Mucosa of descending colon (tissue), 3 donors: ENCODE measurements at regions not wholly inside any gene's neighbourhood (a gene's known extent, or its start where the extent isn't known, plus 50 kb on each side); places are given as distances from the start of the nearest gene placed in this dataset.

ENCODE experiments used
- ATAC-seq: fragments of 200-7000 bp; cut with Tn5 transposase; one replicate; pipeline ENCODE4 v1.9.1; 2020; ENCODE audit warnings: mild to moderate bottlenecking, moderate library complexity
- DNase-seq, 3 donors: peaks; one replicate each; pipeline ENCODE4 v3.0.0-alpha.2; 2020
- H3K36me3 ChIP-seq: fragments of 200-600 bp; one replicate; pipeline ENCODE4 v1.8.0; 2021; ENCODE audit warnings: low read depth, mild to moderate bottlenecking
- H3K4me1 ChIP-seq: fragments of 200-600 bp; one replicate; pipeline ENCODE4 v1.8.0; 2021; ENCODE audit warnings: low read depth, mild to moderate bottlenecking
- H3K4me3 ChIP-seq: fragments of 200-600 bp; one replicate; pipeline ENCODE4 v1.8.0; 2021; ENCODE audit warnings: mild to moderate bottlenecking
- H3K9me3 ChIP-seq: fragments of 200-600 bp; one replicate; pipeline ENCODE4 v1.8.0; 2021; ENCODE audit warnings: mild to moderate bottlenecking
- intact Hi-C, 2 donors: fragments of 100-400 bp; cut with DNase I in 1 of 2; cut with micrococcal nuclease in 1 of 2; formaldehyde crosslinking; loops; one replicate each; pipeline versions ENCODE4 v1.11.0 to v1.11.1; 2022; cut with DNase I, micrococcal nuclease
- TF ChIP-seq, protein P1 (sequence below): fragments of 200-600 bp; IDR thresholded peaks from one replicate; pipeline ENCODE4 v1.8.0; 2022; ENCODE audit warnings: antibody characterized with exemption, mild to moderate bottlenecking
- donor health status: DM: no; HTN: no; CAD: no; lungs with moderate emphysema.
- donor health status: DM: no; HTN: no; CAD: no.
- donor health status: DM: no; HTN: yes; CAD: no.

DNA sequence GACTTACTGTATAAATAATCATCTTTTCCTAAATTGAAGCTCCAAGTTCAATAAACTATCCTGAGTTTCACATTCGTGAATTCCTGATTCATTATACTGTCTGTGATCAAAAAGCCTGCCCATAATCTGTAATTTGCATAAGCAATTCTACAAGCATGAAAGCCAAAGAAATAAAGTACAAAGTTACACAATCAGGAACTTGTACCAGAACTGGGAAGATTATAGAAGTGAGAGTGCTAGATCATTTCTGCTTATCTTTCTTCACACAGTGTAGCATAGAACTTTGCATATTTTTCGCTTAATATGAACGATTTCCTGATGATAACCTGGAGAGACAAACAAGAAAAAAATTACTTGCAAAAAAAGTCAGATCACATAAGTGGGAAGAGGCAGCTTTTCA, 308.2 kb downstream of the C12orf50 start:
- H3K4me1 ChIP-seq, result no peaks in the 10 kb centered on the region
- no peak overlapping the region for H3K4me3 ChIP-seq
- no peak for DNase-seq
- TF ChIP-seq, protein P1, sequence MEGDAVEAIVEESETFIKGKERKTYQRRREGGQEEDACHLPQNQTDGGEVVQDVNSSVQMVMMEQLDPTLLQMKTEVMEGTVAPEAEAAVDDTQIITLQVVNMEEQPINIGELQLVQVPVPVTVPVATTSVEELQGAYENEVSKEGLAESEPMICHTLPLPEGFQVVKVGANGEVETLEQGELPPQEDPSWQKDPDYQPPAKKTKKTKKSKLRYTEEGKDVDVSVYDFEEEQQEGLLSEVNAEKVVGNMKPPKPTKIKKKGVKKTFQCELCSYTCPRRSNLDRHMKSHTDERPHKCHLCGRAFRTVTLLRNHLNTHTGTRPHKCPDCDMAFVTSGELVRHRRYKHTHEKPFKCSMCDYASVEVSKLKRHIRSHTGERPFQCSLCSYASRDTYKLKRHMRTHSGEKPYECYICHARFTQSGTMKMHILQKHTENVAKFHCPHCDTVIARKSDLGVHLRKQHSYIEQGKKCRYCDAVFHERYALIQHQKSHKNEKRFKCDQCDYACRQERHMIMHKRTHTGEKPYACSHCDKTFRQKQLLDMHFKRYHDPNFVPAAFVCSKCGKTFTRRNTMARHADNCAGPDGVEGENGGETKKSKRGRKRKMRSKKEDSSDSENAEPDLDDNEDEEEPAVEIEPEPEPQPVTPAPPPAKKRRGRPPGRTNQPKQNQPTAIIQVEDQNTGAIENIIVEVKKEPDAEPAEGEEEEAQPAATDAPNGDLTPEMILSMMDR, result no peak
- ATAC-seq, result no peak
- H3K36me3 ChIP-seq, result no peaks in the 10 kb centered on the region
- H3K9me3 ChIP-seq, result no peaks in the 10 kb centered on the region
- intact Hi-C loops, result no loop called here

DNA sequence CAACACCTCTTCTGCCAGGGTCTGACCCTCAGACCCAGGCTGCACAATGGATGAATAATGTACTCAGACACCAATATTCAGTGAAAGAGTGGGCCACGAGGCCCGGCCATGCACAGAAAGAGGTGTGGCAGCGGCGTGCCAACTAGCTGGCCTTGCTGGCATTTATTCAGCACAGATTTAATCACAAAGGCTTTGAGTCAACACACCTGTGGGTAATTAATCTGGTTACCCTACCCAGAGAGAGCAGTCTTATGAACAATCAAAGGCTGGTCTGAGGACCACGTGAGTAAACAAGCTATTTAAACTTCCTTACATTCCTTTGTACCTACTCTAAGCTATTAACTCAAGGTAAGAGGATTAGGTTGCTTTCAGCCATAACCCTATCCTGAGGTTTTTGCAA, 324.8 kb downstream of the C12orf50 start:
- no peak for ATAC-seq
- Histone ChIP-seq H3K4me1 (no peaks in the 10 kb centered on the region), H3K4me3 (no peak overlapping the region), H3K36me3 (no peaks in the 10 kb centered on the region), H3K9me3 (no peaks in the 10 kb centered on the region)
- intact Hi-C loops, result no loop called here
- DNase-seq, result no peak
- TF ChIP-seq, protein P1, result no peak

DNA sequence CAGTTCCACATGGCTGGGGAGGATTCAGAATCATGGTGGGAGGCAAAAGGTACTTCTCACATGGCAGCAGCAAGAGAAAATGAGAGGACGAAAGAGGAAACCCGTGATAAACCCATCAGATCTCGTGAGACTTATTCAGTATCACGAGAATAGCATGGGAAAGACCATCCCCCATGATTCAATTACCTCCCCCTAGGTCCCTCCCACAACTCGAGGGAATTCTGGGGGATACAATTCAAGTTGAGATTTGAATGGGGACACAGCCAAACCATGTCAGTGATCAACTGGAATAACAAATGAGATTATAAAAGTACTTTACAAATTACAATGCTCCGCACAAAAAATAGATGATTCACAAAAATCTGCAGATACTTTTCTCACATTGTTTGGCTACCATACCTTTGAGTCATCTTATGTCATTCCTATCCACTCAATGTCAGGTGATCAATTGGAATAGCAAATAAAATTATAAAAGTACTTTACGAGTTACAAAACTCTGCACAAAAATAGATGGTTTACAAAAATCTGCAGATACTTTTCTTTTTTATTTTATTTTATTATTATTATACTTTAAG, 338.9 kb downstream of the C12orf50 start:
- Histone ChIP-seq H3K4me1 (no peaks in the 10 kb centered on the region), H3K36me3 (no peaks in the 10 kb centered on the region), H3K9me3 (no peaks in the 10 kb centered on the region), H3K4me3 (no peak overlapping the region)
- no peak for ATAC-seq
- intact Hi-C loops, result no loop called here
- TF ChIP-seq, protein P1, result no peak
- DNase-seq, result no peak

DNA sequence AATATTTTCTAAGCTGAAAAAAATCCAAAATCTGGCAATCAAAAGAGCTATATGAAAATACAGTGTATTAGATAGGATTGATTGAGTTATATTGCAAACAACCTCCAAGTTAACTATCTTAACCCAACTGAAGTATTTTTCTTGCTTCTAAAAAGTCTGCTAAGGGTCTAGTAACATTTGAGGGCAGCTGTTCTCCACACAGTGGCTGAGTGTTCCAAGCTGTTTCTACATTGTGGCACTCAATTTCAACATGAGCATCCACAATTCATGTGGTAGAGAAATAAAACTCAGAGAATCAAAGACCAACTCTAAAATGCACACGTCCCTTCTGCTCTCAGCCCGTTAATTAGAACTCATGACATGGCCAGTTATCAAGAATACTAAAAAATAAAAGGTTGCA, 340.0 kb downstream of the C12orf50 start:
- ATAC-seq (no peak), DNase-seq (no peak)
- Histone ChIP-seq H3K9me3 (no peaks in the 10 kb centered on the region), H3K4me1 (no peaks in the 10 kb centered on the region), H3K4me3 (no peak overlapping the region), H3K36me3 (no peaks in the 10 kb centered on the region)
- TF ChIP-seq, protein P1, result no peak
- intact Hi-C loops, result no loop called here

DNA sequence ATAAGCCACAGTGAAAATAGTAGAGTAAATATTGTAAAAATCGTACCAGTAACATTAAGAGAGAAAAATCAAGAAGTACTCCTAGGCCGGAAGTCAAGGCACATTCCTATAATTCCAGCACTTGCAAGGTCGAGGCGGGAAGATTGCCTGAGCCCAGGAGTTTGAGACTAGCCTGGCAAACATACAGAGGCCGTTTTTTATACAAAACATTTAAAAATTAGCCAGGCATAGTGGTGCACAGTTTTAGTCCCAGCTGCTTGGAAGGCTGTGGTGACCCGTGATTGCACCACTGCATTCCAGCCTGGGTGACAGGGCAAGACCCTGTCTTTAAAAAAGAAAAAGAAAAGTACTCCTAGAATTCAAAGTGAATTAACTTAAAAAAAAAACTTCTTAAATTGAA, 341.8 kb downstream of the C12orf50 start:
- DNase-seq, result no peak
- Histone ChIP-seq H3K4me1 (no peaks in the 10 kb centered on the region), H3K4me3 (no peak overlapping the region), H3K36me3 (no peaks in the 10 kb centered on the region), H3K9me3 (no peaks in the 10 kb centered on the region)
- TF ChIP-seq, protein P1, result no peak
- intact Hi-C loops, result no loop called here
- ATAC-seq, result no peak

DNA sequence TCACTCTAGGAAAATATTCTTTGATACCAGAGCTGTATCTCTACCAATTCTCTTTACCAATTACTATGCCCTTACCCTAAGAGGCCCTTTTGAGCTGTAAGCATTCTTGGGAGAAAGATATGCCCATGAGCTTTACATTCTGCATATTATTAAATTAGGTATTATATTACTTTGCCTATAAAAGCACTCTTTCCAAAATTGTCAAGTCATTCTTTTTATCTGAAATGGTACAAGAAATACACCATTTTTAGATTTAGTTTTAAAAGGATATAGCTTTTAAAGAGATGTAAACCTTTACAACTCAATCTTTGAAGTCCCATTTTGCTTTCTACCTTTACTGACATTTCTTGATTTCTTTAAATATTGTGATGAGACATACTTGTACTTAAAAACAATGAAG, 343.5 kb downstream of the C12orf50 start:
- ATAC-seq, result no peak
- no peak for DNase-seq
- TF ChIP-seq, protein P1, result no peak
- Histone ChIP-seq H3K36me3 (no peaks in the 10 kb centered on the region), H3K9me3 (no peaks in the 10 kb centered on the region), H3K4me3 (no peak overlapping the region), H3K4me1 (no peaks in the 10 kb centered on the region)
- intact Hi-C loops, result no loop called here
